ENCODE measurements at regions not wholly inside any gene's neighbourhood (a gene's known extent, or its start where the extent isn't known, plus 50 kb on each side); places are given as distances from the start of the nearest gene placed in this dataset.
"Not testable (repeated sequence)": the region's sequence is repeated elsewhere in the genome, so short reads cannot be mapped to it uniquely, and the experiment has no call there.

- not testable (repeated sequence) for TF ChIP-seq TEAD2 (CRISPR knock-in tag; IDR thresholded peaks at IDR 0.05); ARID2 (CRISPR knock-in tag; IDR thresholded peaks at IDR 0.05; ENCODE audit: borderline replicate concordance); ZNF10 (CRISPR knock-in tag; IDR thresholded peaks at IDR 0.05; ENCODE audit: borderline replicate concordance, low read depth); TAF1 (CRISPR knock-in tag; IDR thresholded peaks at IDR 0.05); EZH2 (conservative IDR thresholded peaks at IDR 0.05; ENCODE audit: low read depth, low read length); ZNF746 (CRISPR knock-in tag; IDR thresholded peaks at IDR 0.05); UBTF (CRISPR knock-in tag; IDR thresholded peaks at IDR 0.05)
- TF ChIP-seq, protein P1, sequence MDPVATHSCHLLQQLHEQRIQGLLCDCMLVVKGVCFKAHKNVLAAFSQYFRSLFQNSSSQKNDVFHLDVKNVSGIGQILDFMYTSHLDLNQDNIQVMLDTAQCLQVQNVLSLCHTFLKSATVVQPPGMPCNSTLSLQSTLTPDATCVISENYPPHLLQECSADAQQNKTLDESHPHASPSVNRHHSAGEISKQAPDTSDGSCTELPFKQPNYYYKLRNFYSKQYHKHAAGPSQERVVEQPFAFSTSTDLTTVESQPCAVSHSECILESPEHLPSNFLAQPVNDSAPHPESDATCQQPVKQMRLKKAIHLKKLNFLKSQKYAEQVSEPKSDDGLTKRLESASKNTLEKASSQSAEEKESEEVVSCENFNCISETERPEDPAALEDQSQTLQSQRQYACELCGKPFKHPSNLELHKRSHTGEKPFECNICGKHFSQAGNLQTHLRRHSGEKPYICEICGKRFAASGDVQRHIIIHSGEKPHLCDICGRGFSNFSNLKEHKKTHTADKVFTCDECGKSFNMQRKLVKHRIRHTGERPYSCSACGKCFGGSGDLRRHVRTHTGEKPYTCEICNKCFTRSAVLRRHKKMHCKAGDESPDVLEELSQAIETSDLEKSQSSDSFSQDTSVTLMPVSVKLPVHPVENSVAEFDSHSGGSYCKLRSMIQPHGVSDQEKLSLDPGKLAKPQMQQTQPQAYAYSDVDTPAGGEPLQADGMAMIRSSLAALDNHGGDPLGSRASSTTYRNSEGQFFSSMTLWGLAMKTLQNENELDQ (CRISPR knock-in tag; IDR thresholded peaks at IDR 0.05; ENCODE audit: borderline replicate concordance): not testable (repeated sequence)
These were observed 435.2 kb downstream of the TMEM121 start for GRCh38 chr14:105961625-105962024.

Data from HepG2 (cell line).